Transverse colon (tissue), 4 donors: ENCODE measurements at regions not wholly inside any gene's neighbourhood (a gene's known extent, or its start where the extent isn't known, plus 50 kb on each side); places are given as distances from the start of the nearest gene placed in this dataset.

Experiments used
- DNase-seq: peaks from one replicate; pipeline ENCODE4 v3.0.0-alpha.2; 2019
- H3K27ac ChIP-seq, 4 donors: fragments of 200-600 bp; sonication (generic); 2 replicates each; pipeline ENCODE4 v1.5.1; 2016 to 2018; ENCODE audit warnings: inconsistent platforms in 4 of 4
- H3K27me3 ChIP-seq: fragments of 200-600 bp; sonication (generic); 2 replicates; pipeline ENCODE4 v1.5.1; 2017; ENCODE audit warnings: inconsistent platforms
- H3K36me3 ChIP-seq, 4 donors: fragments of 200-600 bp; sonication (generic); 2 replicates each; pipeline ENCODE4 v1.5.1; 2017 to 2019; ENCODE audit warnings: inconsistent platforms in 4 of 4
- H3K4me1 ChIP-seq, 4 donors: fragments of 200-600 bp; sonication (generic); 2 replicates each; pipeline ENCODE4 v1.5.1; 2017 to 2020; ENCODE audit warnings: inconsistent platforms in 4 of 4
- H3K4me3 ChIP-seq, 4 donors: fragments of 200-600 bp; sonication (generic); 1 replicate in 1 of 4; 2 replicates in 3 of 4; pipeline versions ENCODE4 v1.5.1 to v1.6.1; 2017 to 2019; ENCODE audit warnings: inconsistent platforms in 4 of 4
- H3K9me3 ChIP-seq, 2 donors: fragments of 200-600 bp; sonication (generic); 2 replicates each; pipeline ENCODE4 v1.5.1; 2017 to 2019; ENCODE audit warnings: inconsistent platforms in 2 of 2
- CTCF ChIP-seq, 5 experiments: fragments of 200-600 bp in 3 of 5; fragments of 450-650 bp in 2 of 5; sonication (generic) in 3 of 5; IDR thresholded peaks; 1 replicate in 2 of 5; 2 replicates in 3 of 5; pipeline ENCODE4 v1.5.1; 2016 to 2017; ENCODE audit warnings: antibody characterized with exemption in 5 of 5, inconsistent platforms in 3 of 5, mild to moderate bottlenecking in 2 of 5, moderate library complexity in 1 of 5
- EP300 ChIP-seq: sonication (generic); formaldehyde crosslinking; IDR thresholded peaks from one replicate; pipeline ENCODE4 v1.6.1; 2017; ENCODE audit warnings: antibody characterized with exemption, low read depth
- POLR2A ChIP-seq: fragments of 450-650 bp; IDR thresholded peaks from one replicate; pipeline ENCODE4 v1.6.1; 2016; ENCODE audit warnings: antibody characterized with exemption, mild to moderate bottlenecking, moderate library complexity
- POLR2AphosphoS5 ChIP-seq, 3 donors: sonication (generic); formaldehyde crosslinking; IDR thresholded peaks; one replicate each; pipeline ENCODE4 v1.6.1; 2016; ENCODE audit warnings: antibody characterized with exemption in 3 of 3
- WGBS, 2 donors: methylation state at CpG; one replicate each; pipeline ENCODE4 v1.1.5; 2018; ENCODE audit warnings: low coverage in 1 of 2; 5-methylcytosine and 5-hydroxymethylcytosine counted together
- in situ Hi-C, 4 donors: fragments of 200-750 bp; cut with MboI; loops; one replicate each; pipeline versions ENCODE4 v1.15.0 to v1.15.1; 2017; ENCODE audit warnings: low sequenced_read_pairs in 3 of 4, low pct_ligation_motif_present in 1 of 4, low pct_unique_long_range_greater_than_20kb in 1 of 4
- intact Hi-C: fragments of 100-400 bp; cut with DNase I; formaldehyde crosslinking; loops from one replicate; pipeline ENCODE4 v1.15.1; 2023; ENCODE audit warnings: low total_unique reads

- Histone ChIP-seq H3K9me3 (no peaks in the 10 kb centered on the region), H3K27me3 (no peaks in the 10 kb centered on the region), H3K36me3 (no peaks in the 10 kb centered on the region), H3K4me1 (peaks cover 0 to 9% (median 0%) of the 10 kb centered on the region in 4 donors), H3K4me3 (no peak overlapping the region), H3K27ac (no peak overlapping the region)
- no peak for DNase-seq
- in situ Hi-C loops, result no loop called here
- WGBS, 2 donors, result 33% methylated on average over 1 of the region's 1 CpG; no CpG with 5 or more reads in 1 of the 2 donors
- intact Hi-C loops, result no loop called here
- TF ChIP-seq POLR2A (no peak), POLR2AphosphoS5 (IDR thresholded peaks at IDR 0.05) (no peak)
These were observed 110.6 kb upstream of the TENT5A start for GRCh38 chr6:81863123-81863522.

GRCh38 chr6:81861281-81861680, 108.8 kb upstream of the TENT5A start:
- Histone ChIP-seq H3K36me3 (no peaks in the 10 kb centered on the region), H3K4me1 (peaks cover 0 to 9% (median 0%) of the 10 kb centered on the region in 4 donors), H3K27me3 (no peaks in the 10 kb centered on the region), H3K4me3 (no peak overlapping the region), H3K27ac (no peak overlapping the region), H3K9me3 (no peaks in the 10 kb centered on the region)
- in situ Hi-C loops (no loop called here), intact Hi-C loops (no loop called here)
- 78% methylated on average over 1 of the region's 1 CpG; no CpG with 5 or more reads in 1 of the 2 donors for WGBS, 2 donors
- TF ChIP-seq EP300, result no peak
- TF ChIP-seq CTCF (IDR thresholded peaks at IDR 0.05), result no peak
- TF ChIP-seq POLR2A, result no peak
- no peak for TF ChIP-seq POLR2AphosphoS5 (IDR thresholded peaks at IDR 0.05)
- DNase-seq, result no peak

- in situ Hi-C loops (no loop called here), intact Hi-C loops (no loop called here)
- Histone ChIP-seq H3K36me3 (no peaks in the 10 kb centered on the region), H3K9me3 (no peaks in the 10 kb centered on the region), H3K27me3 (no peaks in the 10 kb centered on the region), H3K27ac (no peak overlapping the region), H3K4me3 (no peak overlapping the region), H3K4me1 (peaks cover 0 to 8% (median 0%) of the 10 kb centered on the region in 4 donors)
- no peak for TF ChIP-seq POLR2AphosphoS5 (IDR thresholded peaks at IDR 0.05)
- TF ChIP-seq CTCF (IDR thresholded peaks at IDR 0.05), result no peak
- no peak for TF ChIP-seq POLR2A
- TF ChIP-seq EP300, result no peak
- 85% methylated on average over 3 of the region's 3 CpGs for WGBS, 2 donors
- no peak for DNase-seq
These were observed 107.4 kb upstream of the TENT5A start for GRCh38 chr6:81859884-81860283.

- in situ Hi-C loops, result no loop called here
- Histone ChIP-seq H3K27me3 (no peaks in the 10 kb centered on the region), H3K36me3 (no peaks in the 10 kb centered on the region), H3K27ac (no peak overlapping the region), H3K4me1 (no peaks in the 10 kb centered on the region), H3K4me3 (no peak overlapping the region), H3K9me3 (no peaks in the 10 kb centered on the region)
- intact Hi-C loops, result no loop called here
- DNase-seq, result no peak
- TF ChIP-seq EP300 (no peak), POLR2A (no peak), POLR2AphosphoS5 (IDR thresholded peaks at IDR 0.05) (no peak), CTCF (IDR thresholded peaks at IDR 0.05) (no peak)
These were observed 105.3 kb upstream of the TENT5A start for GRCh38 chr6:81857812-81858211.

- intact Hi-C loops (no loop called here), in situ Hi-C loops (no loop called here)
- TF ChIP-seq CTCF (IDR thresholded peaks at IDR 0.05) (no peak), EP300 (no peak), POLR2AphosphoS5 (IDR thresholded peaks at IDR 0.05) (no peak), POLR2A (no peak)
- DNase-seq, result no peak
- H3K4me3 ChIP-seq, result no peak overlapping the region
- H3K36me3 ChIP-seq, result no peaks in the 10 kb centered on the region
- H3K27ac ChIP-seq, result no peak overlapping the region
- WGBS, 2 donors, result 67 to 82% methylated on average over 1 of the region's 1 CpG
- H3K4me1 ChIP-seq, result no peaks in the 10 kb centered on the region
- H3K9me3 ChIP-seq, result no peaks in the 10 kb centered on the region
- no peaks in the 10 kb centered on the region for H3K27me3 ChIP-seq
These were observed 104.4 kb upstream of the TENT5A start for GRCh38 chr6:81856872-81857271.
